Panc1 (cell line): ENCODE measurements at regions not wholly inside any gene's neighbourhood (a gene's known extent, or its start where the extent isn't known, plus 50 kb on each side); places are given as distances from the start of the nearest gene placed in this dataset.

Experiments
- CTCF ChIP-seq: fragments of 450-650 bp; IDR thresholded peaks from 2 replicates; pipeline ENCODE4 v1.5.1; 2017; ENCODE audit warnings: mild to moderate bottlenecking
- POLR2AphosphoS5 ChIP-seq: IDR thresholded peaks from 2 replicates; pipeline ENCODE4 v1.6.1; 2012; ENCODE audit warnings: mild to moderate bottlenecking, low read depth, low read length, moderate library complexity

GRCh38 chr18:2400701-2401196, 170.6 kb downstream of the METTL4 start:
- TF ChIP-seq CTCF: no peak
- no peak for TF ChIP-seq POLR2AphosphoS5
